DOHH2 (cell line): ENCODE measurements at regions not wholly inside any gene's neighbourhood (a gene's known extent, or its start where the extent isn't known, plus 50 kb on each side); places are given as distances from the start of the nearest gene placed in this dataset.
"Not testable (repeated sequence)": the region's sequence is repeated elsewhere in the genome, so short reads cannot be mapped to it uniquely, and the experiment has no call there.

ENCODE experiments used
- H3F3A ChIP-seq: fragments of 200-600 bp; sonication (generic), shearing (Covaris generic); 2 replicates; pipeline ENCODE4 v1.6.0; 2016; ENCODE audit warnings: antibody characterized with exemption, mild to moderate bottlenecking; ENCODE audit not compliant: control insufficient read depth, insufficient read depth
- H3K27ac ChIP-seq: fragments of 200-600 bp; sonication (generic); 2 replicates; pipeline ENCODE4 v1.5.1; 2014; ENCODE audit warnings: low read depth, mild to moderate bottlenecking, low read length, moderate library complexity
- H3K27me3 ChIP-seq: fragments of 200-600 bp; sonication (generic); 2 replicates; pipeline ENCODE4 v1.6.1; 2014; ENCODE audit warnings: mild to moderate bottlenecking, low read length, mixed read lengths; ENCODE audit not compliant: control insufficient read depth
- H3K36me3 ChIP-seq: fragments of 200-600 bp; sonication (generic); 2 replicates; pipeline ENCODE4 v1.6.1; 2014; ENCODE audit warnings: mild to moderate bottlenecking, low read length, moderate library complexity, mixed read lengths; ENCODE audit not compliant: control insufficient read depth
- H3K4me1 ChIP-seq: fragments of 200-600 bp; sonication (generic); 2 replicates; pipeline ENCODE4 v1.6.1; 2014; ENCODE audit warnings: mild to moderate bottlenecking, low read length, mixed read lengths; ENCODE audit not compliant: control insufficient read depth
- H3K4me2 ChIP-seq: fragments of 200-600 bp; sonication (generic); 2 replicates; pipeline ENCODE4 v1.6.0; 2014; ENCODE audit warnings: mild to moderate bottlenecking, low read length, moderate library complexity
- H3K4me3 ChIP-seq: fragments of 200-600 bp; sonication (generic); 2 replicates; pipeline ENCODE4 v1.5.1; 2014; ENCODE audit warnings: mild to moderate bottlenecking, low read length, mixed read lengths
- H3K79me2 ChIP-seq: fragments of 200-600 bp; sonication (generic); 2 replicates; pipeline ENCODE4 v1.6.1; 2014; ENCODE audit warnings: mild to moderate bottlenecking, low read length, mixed read lengths; ENCODE audit not compliant: control insufficient read depth
- H3K9me2 ChIP-seq: fragments of 200-600 bp; sonication (generic); replicated peaks from 2 replicates; pipeline ENCODE4 v1.6.1; 2014; ENCODE audit warnings: mild to moderate bottlenecking, low read length, mixed read lengths; ENCODE audit not compliant: control insufficient read depth
- H3K9me3 ChIP-seq: fragments of 200-600 bp; sonication (generic); 2 replicates; pipeline ENCODE4 v1.6.1; 2014; ENCODE audit warnings: antibody characterized with exemption, low read length, mixed read lengths; ENCODE audit not compliant: control insufficient read depth, insufficient read depth
- H4K20me1 ChIP-seq: fragments of 200-600 bp; sonication (generic); 2 replicates; pipeline ENCODE4 v1.6.0; 2014; ENCODE audit warnings: low read depth, mild to moderate bottlenecking, antibody characterized with exemption, low read length, moderate library complexity; ENCODE audit not compliant: control insufficient read depth, insufficient read depth
- EZH2phosphoT487 ChIP-seq: fragments of 200-600 bp; sonication (generic); IDR thresholded peaks from 2 replicates; pipeline ENCODE4 v1.6.1; 2017; ENCODE audit warnings: borderline replicate concordance, mild to moderate bottlenecking, antibody characterized with exemption, low read length, moderate library complexity, mixed read lengths
- TF ChIP-seq, protein P1 (sequence below): fragments of 200-600 bp; sonication (generic); IDR thresholded peaks from one replicate; pipeline ENCODE4 v1.5.1; 2014; ENCODE audit warnings: antibody characterized with exemption, mild to moderate bottlenecking, low read depth, low read length; ENCODE audit not compliant: poor library complexity, severe bottlenecking

DNA sequence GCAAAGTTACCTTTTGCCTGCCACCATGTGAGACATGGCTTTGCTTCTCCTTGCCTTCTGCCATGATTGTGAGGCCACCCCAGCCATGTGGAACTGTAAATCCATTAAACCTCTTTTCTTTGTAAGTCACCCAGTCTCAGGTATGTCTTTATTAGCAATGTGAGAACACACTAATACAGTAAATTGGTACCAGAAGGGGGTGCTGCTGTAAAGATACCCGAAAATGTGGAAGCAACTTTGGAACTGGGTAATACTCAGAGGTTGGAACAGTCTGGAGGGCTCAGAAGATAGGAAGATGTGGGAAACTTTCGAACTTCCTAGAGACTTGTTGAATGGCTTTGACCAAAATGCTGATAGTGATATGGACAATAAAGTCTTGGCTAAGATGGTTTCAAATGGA is 184.8 kb upstream of the LHX8 start:
- not testable (repeated sequence) for H3K36me3 ChIP-seq, H3K4me1 ChIP-seq, H3K4me3 ChIP-seq, H3K79me2 ChIP-seq, H3K9me2 ChIP-seq, H3K9me3 ChIP-seq, H4K20me1 ChIP-seq, H3K27me3 ChIP-seq, H3K27ac ChIP-seq, H3K4me2 ChIP-seq, H3F3A ChIP-seq
- TF ChIP-seq, protein P1, sequence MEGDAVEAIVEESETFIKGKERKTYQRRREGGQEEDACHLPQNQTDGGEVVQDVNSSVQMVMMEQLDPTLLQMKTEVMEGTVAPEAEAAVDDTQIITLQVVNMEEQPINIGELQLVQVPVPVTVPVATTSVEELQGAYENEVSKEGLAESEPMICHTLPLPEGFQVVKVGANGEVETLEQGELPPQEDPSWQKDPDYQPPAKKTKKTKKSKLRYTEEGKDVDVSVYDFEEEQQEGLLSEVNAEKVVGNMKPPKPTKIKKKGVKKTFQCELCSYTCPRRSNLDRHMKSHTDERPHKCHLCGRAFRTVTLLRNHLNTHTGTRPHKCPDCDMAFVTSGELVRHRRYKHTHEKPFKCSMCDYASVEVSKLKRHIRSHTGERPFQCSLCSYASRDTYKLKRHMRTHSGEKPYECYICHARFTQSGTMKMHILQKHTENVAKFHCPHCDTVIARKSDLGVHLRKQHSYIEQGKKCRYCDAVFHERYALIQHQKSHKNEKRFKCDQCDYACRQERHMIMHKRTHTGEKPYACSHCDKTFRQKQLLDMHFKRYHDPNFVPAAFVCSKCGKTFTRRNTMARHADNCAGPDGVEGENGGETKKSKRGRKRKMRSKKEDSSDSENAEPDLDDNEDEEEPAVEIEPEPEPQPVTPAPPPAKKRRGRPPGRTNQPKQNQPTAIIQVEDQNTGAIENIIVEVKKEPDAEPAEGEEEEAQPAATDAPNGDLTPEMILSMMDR: peak; percentile 23

DNA sequence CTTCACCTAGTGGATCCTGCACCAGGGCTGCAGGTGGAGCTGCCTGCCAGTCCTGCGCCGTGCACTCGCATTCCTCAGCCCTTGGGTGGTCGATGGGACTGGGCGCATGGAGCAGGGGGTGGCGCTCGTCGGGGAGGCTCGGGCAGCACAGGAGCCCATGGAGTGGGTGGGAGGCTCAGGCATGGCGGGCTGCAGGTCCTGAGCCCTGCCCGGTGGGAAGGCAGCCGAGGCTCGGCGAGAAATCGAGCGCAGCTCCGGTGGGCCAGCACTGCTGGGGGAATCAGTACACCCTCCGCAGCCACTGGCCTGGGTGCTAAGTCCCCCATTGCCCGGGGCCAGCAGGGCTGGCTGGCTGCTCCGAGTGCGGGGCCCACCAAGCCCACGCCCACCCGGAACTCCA is 182.2 kb upstream of the LHX8 start:
- not testable (repeated sequence) for H4K20me1 ChIP-seq, H3K79me2 ChIP-seq

DNA sequence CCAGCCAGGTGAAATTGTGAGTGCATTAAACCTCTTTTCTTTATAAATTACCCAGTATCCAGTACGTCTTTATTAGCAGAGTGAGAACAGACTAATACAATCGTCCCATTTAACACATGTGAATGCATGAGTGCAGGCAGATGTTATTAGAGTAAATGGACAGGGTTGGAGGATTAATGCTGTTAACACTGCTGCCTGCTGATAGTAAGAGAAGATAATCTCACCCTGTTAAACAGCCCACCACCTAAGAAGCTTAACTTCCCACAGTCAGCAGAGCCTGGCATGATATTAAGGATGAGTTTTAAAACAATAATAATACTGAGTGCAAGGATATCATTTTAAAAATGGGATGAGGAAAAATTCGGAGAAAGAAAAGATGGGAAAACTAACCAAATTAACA is 181.4 kb upstream of the LHX8 start:
- H3K36me3 ChIP-seq: no peaks in the 10 kb centered on the region
- no peaks in the 10 kb centered on the region for H3K27me3 ChIP-seq
- TF ChIP-seq, protein P1: no peak
- no peak for TF ChIP-seq EZH2phosphoT487
- peaks cover 4% of the 10 kb centered on the region for H3K4me1 ChIP-seq
- no peaks in the 10 kb centered on the region for H3K9me2 ChIP-seq
- H3K27ac ChIP-seq: no peak overlapping the region
- H3F3A ChIP-seq: no peaks in the 10 kb centered on the region
- H3K9me3 ChIP-seq: no peaks in the 10 kb centered on the region
- H3K4me2 ChIP-seq: no peak overlapping the region
- H4K20me1 ChIP-seq: no peaks in the 10 kb centered on the region
- no peaks in the 10 kb centered on the region for H3K79me2 ChIP-seq
- H3K4me3 ChIP-seq: no peak overlapping the region

More for the DNA sequence above, 182.2 kb upstream of the LHX8 start:
- H3K27me3 ChIP-seq, H3K9me2 ChIP-seq, H3K4me2 ChIP-seq, H3K27ac ChIP-seq, H3F3A ChIP-seq, H3K4me1 ChIP-seq, H3K36me3 ChIP-seq, H3K4me3 ChIP-seq, H3K9me3 ChIP-seq: not testable (repeated sequence)

DNA sequence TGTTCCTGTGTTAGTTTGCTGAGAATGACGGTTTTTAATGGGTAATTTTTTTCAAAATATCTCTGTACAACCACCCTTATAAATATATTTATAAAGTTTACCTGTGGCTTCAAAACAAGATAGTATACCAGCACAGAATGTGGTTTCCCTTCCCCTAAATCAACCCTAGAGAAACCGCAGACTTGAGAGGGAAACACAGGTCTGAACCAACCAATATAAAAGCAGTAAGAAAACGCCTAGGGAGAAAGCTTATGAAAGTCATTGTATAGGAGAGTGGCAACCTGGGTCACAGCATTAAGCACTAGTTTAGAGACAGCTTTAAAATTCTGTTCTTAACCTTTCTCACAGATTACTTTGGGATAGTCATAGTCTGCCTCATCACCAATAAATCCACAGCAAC is 180.6 kb upstream of the LHX8 start:
- Histone ChIP-seq H3K27me3 (no peaks in the 10 kb centered on the region), H3K36me3 (no peaks in the 10 kb centered on the region), H3K4me1 (peaks cover 4% of the 10 kb centered on the region), H3F3A (no peaks in the 10 kb centered on the region), H3K4me3 (no peak overlapping the region), H3K9me2 (no peaks in the 10 kb centered on the region), H3K27ac (no peak overlapping the region), H3K79me2 (no peaks in the 10 kb centered on the region), H4K20me1 (no peaks in the 10 kb centered on the region), H3K9me3 (no peaks in the 10 kb centered on the region), H3K4me2 (0 out of 2 replicates have a peak overlapping the region, but pooled peaks have one; percentile 8)
- TF ChIP-seq, protein P1: no peak
- no peak for TF ChIP-seq EZH2phosphoT487
